Activated CD4-positive, alpha-beta T cell treated with anti-CD3 and anti-CD28 coated beads, Interleukin-2, amount 10 ng/mL, durations not matched to agents 24 days and 14 days (primary cell): ENCODE measurements at regions not wholly inside any gene's neighbourhood (a gene's known extent, or its start where the extent isn't known, plus 50 kb on each side); places are given as distances from the start of the nearest gene placed in this dataset.
"Not testable (repeated sequence)": the region's sequence is repeated elsewhere in the genome, so short reads cannot be mapped to it uniquely, and the experiment has no call there.

Experiments used
- DNase-seq: peaks from one replicate; pipeline ENCODE4 v3.0.0; 2022
- H3K27ac Mint-ChIP-seq: one replicate; pipeline ENCODE4 v1.8.0; 2022; ENCODE audit warnings: mild to moderate bottlenecking, mixed read lengths
- H3K27me3 Mint-ChIP-seq: one replicate; pipeline ENCODE4 v1.8.0; 2022; ENCODE audit warnings: mixed read lengths
- H3K36me3 Mint-ChIP-seq: one replicate; pipeline ENCODE4 v1.8.0; 2022; ENCODE audit warnings: low read depth, mild to moderate bottlenecking, mixed read lengths
- H3K4me1 Mint-ChIP-seq: one replicate; pipeline ENCODE4 v1.8.0; 2021; ENCODE audit warnings: mixed read lengths
- H3K4me3 Mint-ChIP-seq: one replicate; pipeline ENCODE4 v1.8.0; 2022; ENCODE audit warnings: mild to moderate bottlenecking, moderate library complexity, mixed read lengths
- H3K9me3 Mint-ChIP-seq: one replicate; pipeline ENCODE4 v1.8.0; 2021; ENCODE audit warnings: mixed read lengths
- intact Hi-C: fragments of 100-400 bp; cut with micrococcal nuclease; formaldehyde crosslinking; loops from one replicate; pipeline ENCODE4 v1.15.1; 2023

- H3K27me3 Mint-ChIP-seq, result no peaks in the 10 kb centered on the region
- DNase-seq, result no peak
- H3K27ac Mint-ChIP-seq, result no peak overlapping the region
- intact Hi-C loops, result no loop called here
- H3K4me1 Mint-ChIP-seq, result no peaks in the 10 kb centered on the region
- H3K36me3 Mint-ChIP-seq, result no peaks in the 10 kb centered on the region
- H3K4me3 Mint-ChIP-seq, result no peak overlapping the region
- no peaks in the 10 kb centered on the region for H3K9me3 Mint-ChIP-seq
These were observed 1503.1 kb downstream of the PCDH9 start for GRCh38 chr13:65727070-65727469.

DNA sequence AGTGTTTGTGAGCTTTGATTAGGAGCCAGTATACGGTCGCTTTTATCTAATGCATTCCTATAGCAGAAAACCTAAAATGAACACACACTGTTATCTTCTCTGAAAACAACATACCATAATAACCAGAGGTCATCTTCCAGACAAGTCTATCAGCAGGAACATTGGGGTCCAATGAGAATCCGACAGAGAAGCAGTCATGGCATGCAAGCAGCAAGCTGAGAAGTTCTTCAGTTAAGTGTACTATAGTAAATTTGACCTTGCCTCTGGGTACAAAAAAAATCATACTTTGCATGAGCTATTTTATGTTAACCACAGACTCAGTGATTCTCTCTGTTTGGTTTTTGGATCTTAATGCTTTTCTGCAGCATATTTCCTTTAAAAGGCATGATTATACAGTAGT is 1505.1 kb downstream of the PCDH9 start:
- H3K9me3 Mint-ChIP-seq, result peaks cover 2% of the 10 kb centered on the region
- H3K4me1 Mint-ChIP-seq, result no peaks in the 10 kb centered on the region
- no peak overlapping the region for H3K27ac Mint-ChIP-seq
- intact Hi-C loops, result no loop called here
- no peaks in the 10 kb centered on the region for H3K27me3 Mint-ChIP-seq
- DNase-seq, result no peak
- no peak overlapping the region for H3K4me3 Mint-ChIP-seq
- no peaks in the 10 kb centered on the region for H3K36me3 Mint-ChIP-seq

- DNase-seq, result no peak
- H3K4me3 Mint-ChIP-seq, result no peak overlapping the region
- H3K36me3 Mint-ChIP-seq, result no peaks in the 10 kb centered on the region
- intact Hi-C loops, result no loop called here
- no peaks in the 10 kb centered on the region for H3K4me1 Mint-ChIP-seq
- H3K27me3 Mint-ChIP-seq, result no peaks in the 10 kb centered on the region
- no peak overlapping the region for H3K27ac Mint-ChIP-seq
- H3K9me3 Mint-ChIP-seq, result peaks cover 4% of the 10 kb centered on the region
These were observed 1505.9 kb downstream of the PCDH9 start for GRCh38 chr13:65724226-65724625.

- Mint-ChIP-seq H3K4me3 (no peak overlapping the region), H3K9me3 (peaks cover 4% of the 10 kb centered on the region), H3K27ac (no peak overlapping the region), H3K36me3 (no peaks in the 10 kb centered on the region), H3K4me1 (no peaks in the 10 kb centered on the region), H3K27me3 (no peaks in the 10 kb centered on the region)
- DNase-seq, result no peak
- intact Hi-C loops, result no loop called here
These were observed 1507.6 kb downstream of the PCDH9 start for GRCh38 chr13:65722506-65722905.

GRCh38 chr13:65719831-65720230 is 1510.3 kb downstream of the PCDH9 start:
- DNase-seq, result no peak
- no peak overlapping the region for H3K27ac Mint-ChIP-seq
- no peaks in the 10 kb centered on the region for H3K27me3 Mint-ChIP-seq
- H3K9me3 Mint-ChIP-seq, result peaks cover 8% of the 10 kb centered on the region
- intact Hi-C loops, result no loop called here
- no peaks in the 10 kb centered on the region for H3K4me1 Mint-ChIP-seq
- H3K4me3 Mint-ChIP-seq, result no peak overlapping the region
- no peaks in the 10 kb centered on the region for H3K36me3 Mint-ChIP-seq

DNA sequence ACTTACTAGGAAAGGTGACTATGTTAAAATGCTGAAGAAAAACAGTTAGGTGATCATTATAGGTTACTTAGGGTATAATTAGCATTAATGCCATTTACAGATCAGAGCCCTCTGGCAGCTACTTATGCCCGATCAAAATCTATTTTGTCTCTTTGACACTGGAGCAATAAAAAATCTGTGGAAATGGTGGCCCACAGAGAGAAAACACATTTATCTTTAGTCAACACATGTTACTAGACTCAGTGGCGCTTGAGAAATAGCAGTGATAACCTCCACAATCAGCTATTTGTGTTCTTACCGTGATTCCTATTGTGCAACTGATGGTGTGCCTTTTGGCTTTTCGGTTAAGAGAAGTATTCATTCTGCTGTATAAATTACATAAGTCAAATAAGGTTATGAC is 1519.6 kb downstream of the PCDH9 start:
- no peak for DNase-seq
- H3K4me3 Mint-ChIP-seq, result no peak overlapping the region
- no peaks in the 10 kb centered on the region for H3K9me3 Mint-ChIP-seq
- no peaks in the 10 kb centered on the region for H3K36me3 Mint-ChIP-seq
- H3K27me3 Mint-ChIP-seq, result no peaks in the 10 kb centered on the region
- H3K4me1 Mint-ChIP-seq, result no peaks in the 10 kb centered on the region
- intact Hi-C loops, result no loop called here
- H3K27ac Mint-ChIP-seq, result no peak overlapping the region

DNA sequence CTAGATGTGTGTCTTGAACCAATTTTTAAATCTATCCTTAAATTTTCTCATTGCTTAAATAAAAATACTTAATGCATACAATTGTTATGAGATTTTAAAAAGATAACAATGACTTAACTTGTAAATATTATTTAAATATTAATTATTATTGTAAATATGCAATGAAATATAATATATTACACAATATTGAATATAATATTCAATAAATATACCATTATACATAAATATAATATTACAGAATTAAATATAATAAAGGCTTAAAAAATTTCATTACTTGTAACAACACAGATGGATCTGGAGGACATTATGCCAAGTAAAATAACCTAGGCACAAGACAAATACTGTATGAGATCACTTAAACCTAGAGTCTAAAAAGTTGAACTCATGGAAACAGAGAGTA is 1532.3 kb downstream of the PCDH9 start:
- H3K4me1 Mint-ChIP-seq, result no peaks in the 10 kb centered on the region
- no peak overlapping the region for H3K4me3 Mint-ChIP-seq
- H3K27me3 Mint-ChIP-seq, result no peaks in the 10 kb centered on the region
- no peak overlapping the region for H3K27ac Mint-ChIP-seq
- no peaks in the 10 kb centered on the region for H3K9me3 Mint-ChIP-seq
- no peak for DNase-seq
- intact Hi-C loops, result no loop called here
- no peaks in the 10 kb centered on the region for H3K36me3 Mint-ChIP-seq

GRCh38 chr13:65679240-65679639 is 1550.9 kb downstream of the PCDH9 start:
- intact Hi-C loops, result no loop called here

DNA sequence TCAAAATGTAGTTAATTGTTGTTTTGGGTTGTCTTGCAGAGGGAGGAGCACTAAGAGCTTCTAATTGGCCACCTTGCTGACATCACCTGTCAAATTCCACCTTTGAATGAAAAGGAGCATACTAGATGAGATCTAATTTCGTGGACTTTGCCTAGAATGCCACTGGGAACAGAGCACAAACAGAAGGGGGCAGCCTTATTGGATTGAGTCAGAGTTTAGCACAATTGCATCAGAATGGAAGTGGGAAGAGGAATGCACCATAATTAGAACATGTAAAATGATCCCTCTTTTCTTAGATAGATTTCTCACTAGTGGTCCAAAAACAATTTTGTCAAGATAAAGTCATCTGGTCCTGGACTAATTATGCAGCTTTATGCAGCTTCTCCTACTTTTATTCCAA is 1552.2 kb downstream of the PCDH9 start:
- intact Hi-C loops, result no loop called here
- Mint-ChIP-seq H3K4me3 (no peak overlapping the region), H3K36me3 (no peaks in the 10 kb centered on the region), H3K27ac (no peak overlapping the region), H3K27me3 (no peaks in the 10 kb centered on the region), H3K4me1 (no peaks in the 10 kb centered on the region), H3K9me3 (peaks cover 3% of the 10 kb centered on the region)
- DNase-seq, result no peak

More at GRCh38 chr13:65679240-65679639, 1550.9 kb downstream of the PCDH9 start:
- Mint-ChIP-seq H3K27me3 (no peaks in the 10 kb centered on the region), H3K27ac (no peak overlapping the region), H3K4me3 (no peak overlapping the region), H3K9me3 (no peaks in the 10 kb centered on the region), H3K4me1 (no peaks in the 10 kb centered on the region), H3K36me3 (no peaks in the 10 kb centered on the region)
- no peak for DNase-seq

GRCh38 chr13:65675383-65675782 is 1554.8 kb downstream of the PCDH9 start:
- H3K36me3 Mint-ChIP-seq, DNase-seq, H3K27ac Mint-ChIP-seq, H3K4me3 Mint-ChIP-seq, intact Hi-C loops, H3K27me3 Mint-ChIP-seq, H3K9me3 Mint-ChIP-seq, H3K4me1 Mint-ChIP-seq: not testable (repeated sequence)

GRCh38 chr13:65670014-65670625 is 1560.0 kb downstream of the PCDH9 start:
- no peak for DNase-seq
- no peaks in the 10 kb centered on the region for H3K4me1 Mint-ChIP-seq
- no peak overlapping the region for H3K4me3 Mint-ChIP-seq
- intact Hi-C loops, result no loop called here
- H3K9me3 Mint-ChIP-seq, result peaks cover 10% of the 10 kb centered on the region
- H3K27me3 Mint-ChIP-seq, result no peaks in the 10 kb centered on the region
- no peaks in the 10 kb centered on the region for H3K36me3 Mint-ChIP-seq
- H3K27ac Mint-ChIP-seq, result no peak overlapping the region

DNA sequence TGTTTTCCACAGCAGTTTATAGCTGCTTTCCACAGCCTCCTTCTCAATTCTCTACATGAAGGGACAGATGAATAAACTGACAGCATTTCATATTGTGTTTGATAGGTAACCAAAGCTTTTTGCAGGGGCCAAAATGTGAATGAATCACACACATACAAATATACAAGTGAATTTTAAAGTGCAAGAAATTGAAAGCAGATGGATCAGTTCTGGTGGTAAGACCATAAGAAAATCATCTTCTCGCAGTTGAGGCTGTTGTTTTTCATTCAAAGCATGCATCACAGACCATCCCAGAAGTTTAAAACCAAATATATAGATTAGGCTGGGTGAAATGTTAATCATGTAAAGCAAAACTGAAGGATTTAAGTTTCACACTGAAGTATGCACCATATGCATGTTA is 1569.4 kb downstream of the PCDH9 start:
- no peak overlapping the region for H3K27ac Mint-ChIP-seq
- H3K9me3 Mint-ChIP-seq, result peaks cover 6% of the 10 kb centered on the region
- DNase-seq, result no peak
- H3K4me1 Mint-ChIP-seq, result no peaks in the 10 kb centered on the region
- no peaks in the 10 kb centered on the region for H3K36me3 Mint-ChIP-seq
- intact Hi-C loops, result no loop called here
- no peak overlapping the region for H3K4me3 Mint-ChIP-seq
- H3K27me3 Mint-ChIP-seq, result no peaks in the 10 kb centered on the region

GRCh38 chr13:65656740-65657329 is 1573.3 kb downstream of the PCDH9 start:
- Mint-ChIP-seq H3K27ac (no peak overlapping the region), H3K36me3 (no peaks in the 10 kb centered on the region), H3K4me3 (no peak overlapping the region), H3K4me1 (no peaks in the 10 kb centered on the region), H3K27me3 (no peaks in the 10 kb centered on the region), H3K9me3 (no peaks in the 10 kb centered on the region)
- no peak for DNase-seq
- intact Hi-C loops, result loop anchor here (5.0 kb wide), 1 partner anchor 1580 kb away; no protein-coding TSS in a partner anchor

DNA sequence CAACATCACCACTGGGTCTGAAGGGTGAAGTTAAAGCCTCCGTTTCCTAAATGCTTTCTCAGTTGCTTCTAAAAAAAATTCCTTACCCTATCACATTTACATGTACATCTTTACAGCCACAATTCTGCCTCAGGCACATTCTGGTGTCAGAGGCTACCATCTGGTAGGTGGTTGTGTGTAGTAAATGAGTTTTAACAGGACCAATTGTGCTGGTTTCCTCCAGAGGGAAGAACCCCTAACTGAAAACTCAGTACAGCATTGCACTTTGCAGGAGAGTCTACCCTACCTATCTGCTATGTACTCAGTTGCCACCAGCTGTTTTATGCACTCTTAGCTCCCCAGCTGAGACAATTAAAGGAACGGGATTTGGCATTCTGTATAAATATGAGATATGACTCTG is 1576.5 kb downstream of the PCDH9 start:
- no peak overlapping the region for H3K4me3 Mint-ChIP-seq
- H3K9me3 Mint-ChIP-seq, result no peaks in the 10 kb centered on the region
- no peaks in the 10 kb centered on the region for H3K27me3 Mint-ChIP-seq
- intact Hi-C loops, result no loop called here
- no peak overlapping the region for H3K27ac Mint-ChIP-seq
- no peaks in the 10 kb centered on the region for H3K36me3 Mint-ChIP-seq
- no peak for DNase-seq
- no peaks in the 10 kb centered on the region for H3K4me1 Mint-ChIP-seq

DNA sequence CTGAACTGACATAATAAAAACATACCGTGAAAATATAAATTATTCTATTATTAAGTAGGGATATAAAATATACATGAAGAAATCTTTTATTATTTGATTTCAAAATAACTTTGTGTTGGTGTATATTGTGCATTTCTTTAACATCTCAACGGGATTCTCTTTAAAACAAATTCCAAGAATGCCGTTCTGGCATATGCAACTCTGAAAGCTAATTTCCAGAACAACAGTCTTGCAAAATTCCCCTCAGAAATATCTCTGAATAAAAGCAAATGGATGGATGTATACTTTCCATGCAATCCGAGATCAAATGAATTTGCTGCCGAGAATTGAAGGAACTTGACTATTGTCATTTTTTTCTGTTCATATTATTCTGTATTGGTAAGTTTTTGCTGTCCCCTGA is 1579.8 kb downstream of the PCDH9 start:
- Mint-ChIP-seq H3K9me3 (no peaks in the 10 kb centered on the region), H3K4me3 (no peak overlapping the region), H3K36me3 (no peaks in the 10 kb centered on the region), H3K4me1 (no peaks in the 10 kb centered on the region), H3K27ac (no peak overlapping the region), H3K27me3 (no peaks in the 10 kb centered on the region)
- no peak for DNase-seq
- intact Hi-C loops, result no loop called here
